Kidney epithelial cell (primary cell): ENCODE measurements at regions not wholly inside any gene's neighbourhood (a gene's known extent, or its start where the extent isn't known, plus 50 kb on each side); places are given as distances from the start of the nearest gene placed in this dataset.

Experiments
- DNase-seq: peaks from one replicate; pipeline ENCODE4 v3.0.0-alpha.2; 2010; ENCODE audit warnings: low read depth
- H3K27me3 ChIP-seq: 2 replicates; pipeline ENCODE4 v1.6.0; 2011; ENCODE audit warnings: low read length; ENCODE audit not compliant: control insufficient read depth, insufficient read depth
- H3K36me3 ChIP-seq: 2 replicates; pipeline ENCODE4 v1.5.1; 2011; ENCODE audit warnings: low read length; ENCODE audit not compliant: control insufficient read depth, insufficient read depth
- H3K4me3 ChIP-seq: 2 replicates; pipeline ENCODE4 v1.5.1; 2011; ENCODE audit warnings: low read depth, mild to moderate bottlenecking, control low read depth, low read length
- CTCF ChIP-seq: IDR thresholded peaks from 2 replicates; pipeline ENCODE4 v1.5.1; 2011; ENCODE audit warnings: mild to moderate bottlenecking, moderate library complexity, low read length, control low read depth, inconsistent platforms; ENCODE audit not compliant: insufficient read depth, poor library complexity, severe bottlenecking

GRCh38 chr1:163875927-163876320, 554.2 kb downstream of the NUF2 start:
- no peak for TF ChIP-seq CTCF
- Histone ChIP-seq H3K27me3 (no peaks in the 10 kb centered on the region), H3K36me3 (no peaks in the 10 kb centered on the region), H3K4me3 (no peak overlapping the region)
- no peak for DNase-seq

GRCh38 chr1:163876546-163876945, 554.8 kb downstream of the NUF2 start:
- no peak for TF ChIP-seq CTCF

GRCh38 chr1:163877016-163877415, 555.3 kb downstream of the NUF2 start:
- no peak overlapping the region for H3K4me3 ChIP-seq
- TF ChIP-seq CTCF, result no peak
- no peaks in the 10 kb centered on the region for H3K36me3 ChIP-seq
- H3K27me3 ChIP-seq, result no peaks in the 10 kb centered on the region
- DNase-seq, result no peak

More at GRCh38 chr1:163876546-163876945, 554.8 kb downstream of the NUF2 start:
- no peak for DNase-seq
- H3K4me3 ChIP-seq, result no peak overlapping the region
- H3K36me3 ChIP-seq, result no peaks in the 10 kb centered on the region
- H3K27me3 ChIP-seq, result no peaks in the 10 kb centered on the region

GRCh38 chr1:163885510-163885909, 563.8 kb downstream of the NUF2 start:
- no peak for TF ChIP-seq CTCF
- H3K4me3 ChIP-seq, result no peak overlapping the region
- H3K27me3 ChIP-seq, result no peaks in the 10 kb centered on the region
- H3K36me3 ChIP-seq, result no peaks in the 10 kb centered on the region
- no peak for DNase-seq

- no peaks in the 10 kb centered on the region for H3K36me3 ChIP-seq
- H3K4me3 ChIP-seq, result no peak overlapping the region
- DNase-seq, result no peak
- H3K27me3 ChIP-seq, result no peaks in the 10 kb centered on the region
- TF ChIP-seq CTCF, result no peak
These were observed 574.2 kb downstream of the NUF2 start for GRCh38 chr1:163896001-163896400.

GRCh38 chr1:163897412-163898155, 575.8 kb downstream of the NUF2 start:
- Histone ChIP-seq H3K4me3 (no peak overlapping the region), H3K36me3 (no peaks in the 10 kb centered on the region), H3K27me3 (no peaks in the 10 kb centered on the region)
- no peak for DNase-seq
- TF ChIP-seq CTCF, result no peak
